Amygdala (tissue), 56 donors: ENCODE measurements at regions not wholly inside any gene's neighbourhood (a gene's known extent, or its start where the extent isn't known, plus 50 kb on each side); places are given as distances from the start of the nearest gene placed in this dataset.

Experiments used
- DNase-seq, 56 donors: peaks; one replicate each; lab custom pipeline; 2025; lab: John Stamatoyannopoulos, UW

- DNase-seq: no peak
These were observed 63.6 kb upstream of the ARID2 start for GRCh38 chr12:45665941-45666340.

GRCh38 chr12:45666396-45666795, 63.1 kb upstream of the ARID2 start:
- no peak for DNase-seq

- no peak for DNase-seq
These were observed 62.7 kb upstream of the ARID2 start for GRCh38 chr12:45666816-45667215.

GRCh38 chr12:45667761-45668160, 61.7 kb upstream of the ARID2 start:
- no peak for DNase-seq

GRCh38 chr12:45668641-45669040, 60.9 kb upstream of the ARID2 start:
- DNase-seq: no peak

GRCh38 chr12:45669093-45669492, 60.4 kb upstream of the ARID2 start:
- DNase-seq: no peak

GRCh38 chr12:45669792-45670191, 59.7 kb upstream of the ARID2 start:
- DNase-seq: no peak

GRCh38 chr12:45670346-45671065, 59.0 kb upstream of the ARID2 start:
- DNase-seq: no peak

- no peak for DNase-seq
These were observed 58.3 kb upstream of the ARID2 start for GRCh38 chr12:45671254-45671653.

GRCh38 chr12:45674181-45674977, 55.1 kb upstream of the ARID2 start:
- DNase-seq: no peak

GRCh38 chr12:45675534-45675933, 54.0 kb upstream of the ARID2 start:
- no peak for DNase-seq
